Spleen (tissue), 11 donors: ENCODE measurements at regions not wholly inside any gene's neighbourhood (a gene's known extent, or its start where the extent isn't known, plus 50 kb on each side); places are given as distances from the start of the nearest gene placed in this dataset.
"Not testable (repeated sequence)": the region's sequence is repeated elsewhere in the genome, so short reads cannot be mapped to it uniquely, and the experiment has no call there.

ENCODE experiments used
- DNase-seq: peaks from one replicate; pipeline ENCODE4 v3.0.0-alpha.2; 2020
- H3K27ac ChIP-seq, 8 donors: fragments of 200-600 bp; sonication (generic) in 7 of 8; 1 replicate in 4 of 8; 2 replicates in 4 of 8; pipeline versions ENCODE4 v1.5.0 to v1.8.0; 2016 to 2021; ENCODE audit warnings: inconsistent platforms in 4 of 8, mild to moderate bottlenecking in 4 of 8, moderate library complexity in 1 of 8
- H3K27me3 ChIP-seq, 7 donors: fragments of 200-600 bp; sonication (generic) in 6 of 7; replicated peaks in 1 of 7; 1 replicate in 4 of 7; 2 replicates in 3 of 7; pipeline versions ENCODE4 v1.5.0 to v1.8.0; 2016 to 2021; ENCODE audit warnings: inconsistent platforms in 3 of 7, mild to moderate bottlenecking in 1 of 7
- H3K36me3 ChIP-seq, 6 donors: fragments of 200-600 bp; sonication (generic) in 5 of 6; 1 replicate in 4 of 6; 2 replicates in 2 of 6; pipeline versions ENCODE4 v1.5.0 to v1.8.0; 2016 to 2021; ENCODE audit warnings: inconsistent platforms in 2 of 6
- H3K4me1 ChIP-seq, 6 donors: fragments of 200-600 bp; sonication (generic) in 5 of 6; 1 replicate in 3 of 6; 2 replicates in 3 of 6; pipeline versions ENCODE4 v1.5.0 to v1.8.0; 2016 to 2021; ENCODE audit warnings: inconsistent platforms in 3 of 6
- H3K4me3 ChIP-seq, 8 donors: fragments of 200-600 bp; sonication (generic) in 7 of 8; 1 replicate in 4 of 8; 2 replicates in 4 of 8; pipeline versions ENCODE4 v1.5.0 to v1.8.0; 2016 to 2021; ENCODE audit warnings: inconsistent platforms in 4 of 8, mild to moderate bottlenecking in 4 of 8, moderate library complexity in 2 of 8
- H3K9me3 ChIP-seq, 8 donors: fragments of 200-600 bp; sonication (generic) in 7 of 8; 1 replicate in 4 of 8; 2 replicates in 4 of 8; pipeline versions ENCODE4 v1.5.0 to v1.8.0; 2016 to 2021; ENCODE audit warnings: inconsistent platforms in 4 of 8
- POLR2A ChIP-seq, 3 donors: fragments of 450-650 bp; IDR thresholded peaks; one replicate each; pipeline ENCODE4 v1.5.1; 2017; ENCODE audit warnings: antibody characterized with exemption in 3 of 3, mild to moderate bottlenecking in 1 of 3
- POLR2AphosphoS5 ChIP-seq, 3 donors: sonication (generic); formaldehyde crosslinking; IDR thresholded peaks; one replicate each; pipeline ENCODE4 v1.5.1; 2017; ENCODE audit warnings: antibody characterized with exemption in 3 of 3
- WGBS, 5 donors: extraction: QIAGEN DNeasy Blood & Tissue Kit in 3 of 5; methylation state at CpG; one replicate each; pipeline versions ENCODE4 v1.1.5 to v1.1.7; 2013 to 2018; 5-methylcytosine and 5-hydroxymethylcytosine counted together
- intact Hi-C: fragments of 100-400 bp; cut with DNase I; formaldehyde crosslinking; loops from one replicate; pipeline ENCODE4 v1.15.0; 2023; ENCODE audit warnings: low total_unique reads
- TF ChIP-seq, protein P1 (sequence below), 11 experiments: fragments of 200-600 bp in 7 of 11; fragments of 450-650 bp in 4 of 11; sonication (generic) in 4 of 11; IDR thresholded peaks in 8 of 11; conservative IDR thresholded peaks in 3 of 11; 1 replicate in 7 of 11; 2 replicates in 4 of 11; pipeline versions ENCODE4 v1.4.0 to v1.8.0; 2016 to 2021; ENCODE audit warnings: antibody characterized with exemption in 11 of 11, inconsistent platforms in 4 of 11, mild to moderate bottlenecking in 1 of 11
- donor health status: healthy with polysubstance abuse.
- donor health status: DM: no; HTN: no; CAD: no; lungs with moderate emphysema.
- donor health status: DM: no; HTN: no; CAD: no.
- donor health status: Bipolar disorder and iron deficiency.
- donor health status: healthy.
- donor health status: DM: no; HTN: no; CAD: no.
- donor health status: DM: yes; HTN: yes; CAD: no.

DNA sequence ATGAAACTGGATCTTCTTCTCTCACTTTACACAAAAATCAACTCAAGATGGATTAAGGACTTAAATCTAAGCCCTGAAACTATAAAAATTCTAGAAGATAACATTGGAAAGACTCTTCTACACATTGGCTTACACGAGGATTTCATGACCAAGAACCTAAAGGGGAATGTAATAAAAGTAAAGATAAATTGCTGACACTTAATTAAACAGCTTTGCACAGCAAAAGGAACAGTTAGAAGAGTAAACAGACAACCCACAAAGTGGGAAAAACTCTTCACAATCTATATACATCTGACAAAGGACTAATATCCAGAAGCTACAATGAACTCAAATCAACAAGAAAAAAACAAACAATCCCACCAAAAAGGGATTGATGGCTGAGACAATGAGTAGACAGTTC is 74.4 kb downstream of the BLTP3B start:
- 88 to 98% (median 92%) methylated on average over 1 of the region's 1 CpG for WGBS, 5 donors
- intact Hi-C loops: no loop called here
- no peaks in the 10 kb centered on the region for H3K27me3 ChIP-seq

DNA sequence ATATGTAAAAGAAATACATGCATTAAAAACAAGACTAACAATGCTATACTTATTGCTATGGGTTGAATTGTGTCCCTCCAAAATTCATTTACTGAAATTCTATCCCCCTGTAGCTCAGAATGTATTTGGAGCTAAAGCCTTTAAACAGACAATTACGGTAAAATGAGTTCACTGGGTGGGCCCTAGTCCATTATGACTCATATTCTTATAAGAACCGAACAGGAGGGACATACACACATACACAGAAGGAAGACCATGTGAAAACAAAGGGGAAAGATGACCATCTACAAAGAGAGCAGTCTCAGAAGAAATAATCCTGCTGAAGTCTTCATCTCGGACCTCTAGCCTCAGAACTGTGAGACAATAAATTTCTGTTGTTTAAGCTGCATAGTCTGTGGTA is 77.1 kb upstream of the ANKS1B start:
- TF ChIP-seq, protein P1, sequence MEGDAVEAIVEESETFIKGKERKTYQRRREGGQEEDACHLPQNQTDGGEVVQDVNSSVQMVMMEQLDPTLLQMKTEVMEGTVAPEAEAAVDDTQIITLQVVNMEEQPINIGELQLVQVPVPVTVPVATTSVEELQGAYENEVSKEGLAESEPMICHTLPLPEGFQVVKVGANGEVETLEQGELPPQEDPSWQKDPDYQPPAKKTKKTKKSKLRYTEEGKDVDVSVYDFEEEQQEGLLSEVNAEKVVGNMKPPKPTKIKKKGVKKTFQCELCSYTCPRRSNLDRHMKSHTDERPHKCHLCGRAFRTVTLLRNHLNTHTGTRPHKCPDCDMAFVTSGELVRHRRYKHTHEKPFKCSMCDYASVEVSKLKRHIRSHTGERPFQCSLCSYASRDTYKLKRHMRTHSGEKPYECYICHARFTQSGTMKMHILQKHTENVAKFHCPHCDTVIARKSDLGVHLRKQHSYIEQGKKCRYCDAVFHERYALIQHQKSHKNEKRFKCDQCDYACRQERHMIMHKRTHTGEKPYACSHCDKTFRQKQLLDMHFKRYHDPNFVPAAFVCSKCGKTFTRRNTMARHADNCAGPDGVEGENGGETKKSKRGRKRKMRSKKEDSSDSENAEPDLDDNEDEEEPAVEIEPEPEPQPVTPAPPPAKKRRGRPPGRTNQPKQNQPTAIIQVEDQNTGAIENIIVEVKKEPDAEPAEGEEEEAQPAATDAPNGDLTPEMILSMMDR (IDR thresholded peaks at IDR 0.05 in 8 of 11, conservative IDR thresholded peaks at IDR 0.05 in 3 of 11): no peak
- no peak for TF ChIP-seq POLR2AphosphoS5 (IDR thresholded peaks at IDR 0.05)
- TF ChIP-seq POLR2A (IDR thresholded peaks at IDR 0.05): no peak
- Histone ChIP-seq H3K36me3 (peaks cover 0 to 97% (median 36%) of the 10 kb centered on the region in 6 donors), H3K27me3 (no peaks in the 10 kb centered on the region), H3K4me3 (no peak overlapping the region), H3K4me1 (no peaks in the 10 kb centered on the region), H3K27ac (no peak overlapping the region), H3K9me3 (peaks cover 0 to 28% (median 25%) of the 10 kb centered on the region in 8 donors)
- DNase-seq: no peak
- intact Hi-C loops: no loop called here
- 90 to 95% (median 93%) methylated on average over 3 of the region's 3 CpGs for WGBS, 5 donors

More for the DNA sequence above, 74.4 kb downstream of the BLTP3B start:
- Histone ChIP-seq H3K27ac (no peak overlapping the region), H3K9me3 (peaks cover 0 to 53% (median 45%) of the 10 kb centered on the region in 8 donors), H3K4me3 (no peak overlapping the region), H3K36me3 (peaks cover 2 to 96% (median 44%) of the 10 kb centered on the region in 6 donors), H3K4me1 (no peaks in the 10 kb centered on the region)
- DNase-seq: no peak
- TF ChIP-seq POLR2A (IDR thresholded peaks at IDR 0.05) (no peak), POLR2AphosphoS5 (IDR thresholded peaks at IDR 0.05) (no peak)
- TF ChIP-seq, protein P1 (IDR thresholded peaks at IDR 0.05 in 8 of 11, conservative IDR thresholded peaks at IDR 0.05 in 3 of 11): no peak

DNA sequence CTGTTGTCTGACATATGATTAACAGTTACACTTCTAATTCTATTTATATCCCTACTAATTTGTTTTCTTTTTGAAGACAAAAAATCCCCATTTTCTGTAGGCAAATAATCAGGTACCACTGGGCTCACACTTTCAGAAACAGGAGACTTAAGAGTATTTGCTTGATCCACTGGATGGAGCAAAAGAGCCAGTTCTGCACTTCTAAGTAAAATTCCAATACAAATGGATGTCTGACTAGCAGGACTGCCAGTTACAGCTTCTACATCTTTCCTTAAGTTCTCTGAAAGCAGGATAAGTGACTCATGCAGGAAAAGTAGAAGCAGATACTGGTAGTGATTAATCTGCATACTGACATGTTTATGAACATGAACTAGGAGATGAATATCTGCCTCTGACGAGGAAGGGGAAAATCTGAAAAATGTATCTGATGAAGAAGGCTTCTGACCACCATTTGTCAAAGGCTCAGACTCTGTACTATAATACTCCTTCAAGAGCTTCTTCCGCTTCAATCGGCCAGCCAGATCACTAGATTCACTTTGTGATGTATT is 73.8 kb upstream of the ANKS1B start:
- Histone ChIP-seq H3K36me3 (peaks cover 0 to 95% (median 40%) of the 10 kb centered on the region in 6 donors), H3K27ac (no peak overlapping the region), H3K4me3 (no peak overlapping the region), H3K27me3 (no peaks in the 10 kb centered on the region), H3K9me3 (no peaks in the 10 kb centered on the region), H3K4me1 (no peaks in the 10 kb centered on the region)
- intact Hi-C loops: no loop called here
- WGBS, 5 donors: 88 to 92% (median 91%) methylated on average over 3 of the region's 3 CpGs
- DNase-seq: no peak
- TF ChIP-seq, protein P1 (IDR thresholded peaks at IDR 0.05 in 8 of 11, conservative IDR thresholded peaks at IDR 0.05 in 3 of 11): no peak
- TF ChIP-seq POLR2A (IDR thresholded peaks at IDR 0.05) (no peak), POLR2AphosphoS5 (IDR thresholded peaks at IDR 0.05) (no peak)

DNA sequence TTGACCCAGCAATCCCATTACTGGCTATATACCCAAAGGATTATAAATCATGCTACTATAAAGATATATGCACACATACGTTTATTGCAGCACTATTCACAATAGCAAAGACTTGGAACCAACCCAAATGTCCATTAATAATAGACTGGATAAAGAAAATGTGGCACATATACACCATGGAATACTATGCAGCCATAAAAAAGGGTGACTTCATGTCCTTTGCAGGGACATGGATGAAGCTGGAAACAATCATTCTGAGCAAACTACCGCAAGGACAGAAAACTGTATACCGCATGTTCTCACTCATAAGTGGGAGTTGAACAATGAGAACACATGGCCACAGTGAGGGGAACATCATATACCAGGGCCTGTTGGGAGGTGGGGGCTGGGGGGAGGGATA is 61.5 kb upstream of the ANKS1B start:
- 89 to 96% (median 94%) methylated on average over 3 of the region's 3 CpGs for WGBS, 5 donors
- H3K36me3 ChIP-seq: peaks cover 3 to 99% (median 54%) of the 10 kb centered on the region in 6 donors
- H3K27me3 ChIP-seq, DNase-seq, H3K4me1 ChIP-seq, H3K9me3 ChIP-seq, intact Hi-C loops, H3K27ac ChIP-seq, H3K4me3 ChIP-seq: not testable (repeated sequence)

DNA sequence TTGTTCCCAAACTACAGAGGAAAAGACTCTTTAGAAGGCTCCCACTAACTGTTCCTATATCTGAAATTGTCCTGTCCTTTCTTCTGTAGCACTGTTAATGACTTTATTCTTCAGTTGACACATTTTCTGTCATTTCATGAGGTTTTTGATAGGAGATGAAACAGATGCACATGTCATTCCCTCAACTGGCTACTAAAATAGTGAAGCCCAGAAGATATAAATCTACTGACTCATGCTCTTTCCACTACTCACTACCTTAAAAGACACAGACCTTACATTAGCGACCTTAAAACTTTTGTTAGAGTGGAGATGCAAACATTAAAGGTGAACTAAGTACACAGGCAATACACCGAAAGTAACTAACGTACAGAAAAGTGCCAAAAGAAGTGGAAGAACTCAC is 59.5 kb upstream of the ANKS1B start:
- DNase-seq: no peak
- no peaks in the 10 kb centered on the region for H3K4me1 ChIP-seq
- no peak overlapping the region for H3K4me3 ChIP-seq
- TF ChIP-seq POLR2A (IDR thresholded peaks at IDR 0.05): no peak
- TF ChIP-seq POLR2AphosphoS5 (IDR thresholded peaks at IDR 0.05): no peak
- TF ChIP-seq, protein P1 (IDR thresholded peaks at IDR 0.05 in 8 of 11, conservative IDR thresholded peaks at IDR 0.05 in 3 of 11): no peak
- no peak overlapping the region for H3K27ac ChIP-seq
- H3K36me3 ChIP-seq: peaks cover 3 to 96% (median 43%) of the 10 kb centered on the region in 6 donors
- H3K27me3 ChIP-seq: no peaks in the 10 kb centered on the region
- intact Hi-C loops: no loop called here
- peaks cover 0 to 9% (median 3%) of the 10 kb centered on the region in 8 donors for H3K9me3 ChIP-seq
- 91 to 96% (median 92%) methylated on average over 3 of the region's 3 CpGs for WGBS, 5 donors
